Neural cell (in vitro differentiated cells): ENCODE measurements at regions not wholly inside any gene's neighbourhood (a gene's known extent, or its start where the extent isn't known, plus 50 kb on each side); places are given as distances from the start of the nearest gene placed in this dataset.

ENCODE experiments used
- CTCF ChIP-seq: fragments of 450-650 bp; IDR thresholded peaks from 2 replicates; pipeline ENCODE4 v1.5.1; 2014; ENCODE audit warnings: antibody characterized with exemption, mild to moderate bottlenecking, moderate library complexity; ENCODE audit not compliant: poor library complexity, severe bottlenecking
- EP300 ChIP-seq: fragments of 450-650 bp; conservative IDR thresholded peaks from 2 replicates; pipeline ENCODE4 v1.6.1; 2014; ENCODE audit warnings: antibody characterized with exemption, mild to moderate bottlenecking, moderate library complexity; ENCODE audit not compliant: poor library complexity, severe bottlenecking
- EZH2 ChIP-seq: fragments of 200-600, 300-800 bp; shearing (Covaris generic), sonication (generic); IDR thresholded peaks from 2 replicates; pipeline ENCODE4 v1.6.1; 2014; ENCODE audit warnings: antibody characterized with exemption, low read length, borderline replicate concordance, mild to moderate bottlenecking; ENCODE audit not compliant: insufficient read depth, poor library complexity, severe bottlenecking
- MXI1 ChIP-seq: fragments of 450-650 bp; conservative IDR thresholded peaks from 2 replicates; pipeline ENCODE4 v1.6.1; 2014; ENCODE audit warnings: antibody characterized with exemption, mild to moderate bottlenecking; ENCODE audit not compliant: poor library complexity, severe bottlenecking
- POLR2AphosphoS5 ChIP-seq: IDR thresholded peaks from 2 replicates; pipeline ENCODE4 v1.6.1; 2012
- RAD21 ChIP-seq: fragments of 450-650 bp; conservative IDR thresholded peaks from 2 replicates; pipeline ENCODE4 v1.6.1; 2014; ENCODE audit warnings: antibody characterized with exemption, mild to moderate bottlenecking, moderate library complexity
- REST ChIP-seq: IDR thresholded peaks from 2 replicates; pipeline ENCODE4 v1.6.1; 2012; ENCODE audit warnings: borderline replicate concordance
- TAF1 ChIP-seq: IDR thresholded peaks from 2 replicates; pipeline ENCODE4 v1.6.1; 2012; ENCODE audit warnings: low read depth

GRCh38 chr4:1543976-1544375 is 137.7 kb upstream of the NKX1-1 start:
- no peak for TF ChIP-seq TAF1
- no peak for TF ChIP-seq CTCF
- no peak for TF ChIP-seq EZH2
- no peak for TF ChIP-seq EP300
- TF ChIP-seq MXI1, result no peak
- TF ChIP-seq RAD21, result no peak
- no peak for TF ChIP-seq REST
- TF ChIP-seq POLR2AphosphoS5, result no peak
